GM12892 (cell line): ENCODE measurements at regions not wholly inside any gene's neighbourhood (a gene's known extent, or its start where the extent isn't known, plus 50 kb on each side); places are given as distances from the start of the nearest gene placed in this dataset.

ENCODE experiments used
- POLR2AphosphoS5 ChIP-seq: IDR thresholded peaks from 2 replicates; pipeline ENCODE4 v1.6.1; 2011; ENCODE audit warnings: low read depth, low read length, control low read depth
- TAF1 ChIP-seq: IDR thresholded peaks from 2 replicates; pipeline ENCODE4 v1.6.1; 2011; ENCODE audit warnings: low read depth, mild to moderate bottlenecking, control low read depth, low read length, borderline replicate concordance

DNA sequence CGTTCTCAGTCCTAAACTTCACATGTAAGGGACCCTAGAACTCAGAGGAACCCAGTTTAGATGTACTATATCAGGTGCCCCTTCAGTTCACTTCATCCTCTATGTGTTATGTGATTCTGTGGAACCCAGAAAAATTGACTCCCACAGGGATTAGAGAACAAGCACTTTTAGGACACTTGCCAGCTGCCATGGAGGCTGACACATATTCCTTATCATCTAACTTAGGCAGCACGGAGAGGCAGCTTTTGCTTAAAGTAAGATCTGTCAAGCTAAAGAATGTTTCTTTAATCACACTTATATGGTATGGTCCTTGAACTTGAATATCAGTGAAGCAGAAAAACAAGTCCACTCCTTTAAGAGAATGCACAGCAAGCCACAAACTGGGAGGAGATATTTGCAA, 701.5 kb upstream of the ID4 start:
- no peak for TF ChIP-seq POLR2AphosphoS5
- TF ChIP-seq TAF1 = no peak
